Liver (tissue), 3 donors: ENCODE measurements at regions not wholly inside any gene's neighbourhood (a gene's known extent, or its start where the extent isn't known, plus 50 kb on each side); places are given as distances from the start of the nearest gene placed in this dataset.

ENCODE experiments used
- GABPA ChIP-seq, 2 donors: IDR thresholded peaks in 1 of 2; conservative IDR thresholded peaks in 1 of 2; 2 replicates each; pipeline ENCODE4 v1.6.1; 2016; ENCODE audit warnings: antibody characterized with exemption in 2 of 2, mild to moderate bottlenecking in 1 of 2, moderate library complexity in 1 of 2
- RXRA ChIP-seq, 2 donors: IDR thresholded peaks; 2 replicates each; pipeline ENCODE4 v1.6.1; 2017 to 2018; ENCODE audit warnings: antibody characterized with exemption in 2 of 2, mild to moderate bottlenecking in 1 of 2
- TAF1 ChIP-seq: conservative IDR thresholded peaks from 2 replicates; pipeline ENCODE4 v1.6.1; 2016; ENCODE audit warnings: antibody characterized with exemption, mild to moderate bottlenecking
- TF ChIP-seq, protein P1 (sequence below): fragments of 150-350 bp; IDR thresholded peaks from 2 replicates; pipeline ENCODE4 v1.5.1; 2017; ENCODE audit warnings: improper control_type of control experiment, low read depth, low read length; ENCODE audit not compliant: missing input control
- TF ChIP-seq, protein P2 (sequence below): IDR thresholded peaks from 2 replicates; pipeline ENCODE4 v1.6.1; 2016; ENCODE audit warnings: antibody characterized with exemption
- donor health status: healthy.
- donor health status: healthy.

DNA sequence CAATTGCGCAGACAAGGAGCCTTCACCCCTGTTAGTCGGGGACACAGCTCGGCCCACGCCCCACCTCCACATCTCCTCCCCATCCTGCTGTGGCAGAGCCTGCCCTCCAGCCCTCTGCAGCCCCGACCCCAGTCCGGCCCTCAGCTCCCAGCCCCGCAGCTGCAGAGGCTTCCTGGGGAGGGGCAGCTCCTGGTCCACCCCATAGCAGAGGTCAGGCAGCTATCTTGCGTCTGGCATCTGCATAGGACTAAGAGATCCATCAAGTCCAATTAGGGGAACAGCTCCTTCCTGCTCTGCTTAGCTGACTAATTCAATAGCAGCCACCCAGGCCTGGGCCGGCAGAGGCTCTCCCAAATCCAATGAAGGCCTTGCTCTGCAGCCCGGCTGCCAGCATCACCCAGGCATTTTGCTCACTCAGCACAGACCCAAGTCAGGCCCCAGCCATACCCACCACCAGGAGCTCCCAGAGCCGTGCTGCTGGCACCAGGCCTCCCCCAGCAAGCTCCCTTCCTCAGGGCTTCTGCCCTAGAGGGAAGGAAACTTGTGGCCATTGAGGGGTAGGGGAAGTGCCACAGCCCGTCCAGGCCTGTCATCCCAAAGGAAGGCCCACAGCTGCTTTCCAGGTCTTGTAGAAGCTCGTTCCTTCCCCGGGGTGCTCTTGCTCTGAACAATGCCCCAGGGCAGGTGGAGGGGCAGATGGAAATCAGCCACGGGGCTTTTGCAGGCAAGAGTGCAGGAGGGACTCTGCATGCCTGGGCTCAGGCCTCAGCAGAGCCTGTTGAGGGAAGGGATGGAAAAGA, 106.2 kb upstream of the RET start:
- TF ChIP-seq TAF1 (no peak), GABPA (IDR thresholded peaks at IDR 0.05 in 1 of 2, conservative IDR thresholded peaks at IDR 0.05 in 1 of 2) (no peak), RXRA (IDR thresholded peaks at IDR 0.05) (no peak)
- TF ChIP-seq, protein P1, sequence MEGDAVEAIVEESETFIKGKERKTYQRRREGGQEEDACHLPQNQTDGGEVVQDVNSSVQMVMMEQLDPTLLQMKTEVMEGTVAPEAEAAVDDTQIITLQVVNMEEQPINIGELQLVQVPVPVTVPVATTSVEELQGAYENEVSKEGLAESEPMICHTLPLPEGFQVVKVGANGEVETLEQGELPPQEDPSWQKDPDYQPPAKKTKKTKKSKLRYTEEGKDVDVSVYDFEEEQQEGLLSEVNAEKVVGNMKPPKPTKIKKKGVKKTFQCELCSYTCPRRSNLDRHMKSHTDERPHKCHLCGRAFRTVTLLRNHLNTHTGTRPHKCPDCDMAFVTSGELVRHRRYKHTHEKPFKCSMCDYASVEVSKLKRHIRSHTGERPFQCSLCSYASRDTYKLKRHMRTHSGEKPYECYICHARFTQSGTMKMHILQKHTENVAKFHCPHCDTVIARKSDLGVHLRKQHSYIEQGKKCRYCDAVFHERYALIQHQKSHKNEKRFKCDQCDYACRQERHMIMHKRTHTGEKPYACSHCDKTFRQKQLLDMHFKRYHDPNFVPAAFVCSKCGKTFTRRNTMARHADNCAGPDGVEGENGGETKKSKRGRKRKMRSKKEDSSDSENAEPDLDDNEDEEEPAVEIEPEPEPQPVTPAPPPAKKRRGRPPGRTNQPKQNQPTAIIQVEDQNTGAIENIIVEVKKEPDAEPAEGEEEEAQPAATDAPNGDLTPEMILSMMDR: no peak
- TF ChIP-seq, protein P2, sequence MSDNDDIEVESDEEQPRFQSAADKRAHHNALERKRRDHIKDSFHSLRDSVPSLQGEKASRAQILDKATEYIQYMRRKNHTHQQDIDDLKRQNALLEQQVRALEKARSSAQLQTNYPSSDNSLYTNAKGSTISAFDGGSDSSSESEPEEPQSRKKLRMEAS: no peak
